Mammary epithelial cell (primary cell): ENCODE measurements at regions not wholly inside any gene's neighbourhood (a gene's known extent, or its start where the extent isn't known, plus 50 kb on each side); places are given as distances from the start of the nearest gene placed in this dataset.

Experiments
- EZH2 ChIP-seq: IDR thresholded peaks from 2 replicates; pipeline ENCODE4 v1.6.1; 2012; ENCODE audit warnings: low read length, inconsistent platforms, borderline replicate concordance
- TF ChIP-seq, protein P1 (sequence below), 2 donors: IDR thresholded peaks in 1 of 2; conservative IDR thresholded peaks in 1 of 2; 2 replicates each; pipeline ENCODE4 v1.5.1; 2011 to 2012; ENCODE audit warnings: inconsistent platforms in 2 of 2, low read length in 2 of 2, mild to moderate bottlenecking in 2 of 2, control low read depth in 1 of 2, low read depth in 1 of 2; ENCODE audit not compliant: insufficient read depth in 1 of 2; ENCODE audit errors: extremely low read depth in 1 of 2

DNA sequence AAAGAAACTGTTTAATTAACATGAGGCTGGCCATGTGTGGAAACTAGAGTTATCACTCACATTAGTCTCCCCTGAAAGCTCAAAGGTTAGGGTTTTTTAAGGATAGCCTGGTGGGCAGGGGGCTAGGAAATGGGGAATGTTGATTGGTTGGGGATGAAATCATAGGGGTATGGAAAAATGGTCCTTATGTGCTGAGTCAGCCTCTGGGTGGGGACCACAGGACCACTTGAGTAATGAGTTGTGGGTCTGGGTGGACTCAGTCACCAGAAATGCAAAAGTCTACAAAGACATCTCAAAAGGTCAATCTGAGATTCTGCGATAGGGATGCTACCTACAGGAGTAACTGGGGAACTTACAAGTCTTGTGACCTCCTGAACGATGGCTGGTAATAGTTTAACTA, 362.8 kb downstream of the DMAC1 start:
- TF ChIP-seq, protein P1, sequence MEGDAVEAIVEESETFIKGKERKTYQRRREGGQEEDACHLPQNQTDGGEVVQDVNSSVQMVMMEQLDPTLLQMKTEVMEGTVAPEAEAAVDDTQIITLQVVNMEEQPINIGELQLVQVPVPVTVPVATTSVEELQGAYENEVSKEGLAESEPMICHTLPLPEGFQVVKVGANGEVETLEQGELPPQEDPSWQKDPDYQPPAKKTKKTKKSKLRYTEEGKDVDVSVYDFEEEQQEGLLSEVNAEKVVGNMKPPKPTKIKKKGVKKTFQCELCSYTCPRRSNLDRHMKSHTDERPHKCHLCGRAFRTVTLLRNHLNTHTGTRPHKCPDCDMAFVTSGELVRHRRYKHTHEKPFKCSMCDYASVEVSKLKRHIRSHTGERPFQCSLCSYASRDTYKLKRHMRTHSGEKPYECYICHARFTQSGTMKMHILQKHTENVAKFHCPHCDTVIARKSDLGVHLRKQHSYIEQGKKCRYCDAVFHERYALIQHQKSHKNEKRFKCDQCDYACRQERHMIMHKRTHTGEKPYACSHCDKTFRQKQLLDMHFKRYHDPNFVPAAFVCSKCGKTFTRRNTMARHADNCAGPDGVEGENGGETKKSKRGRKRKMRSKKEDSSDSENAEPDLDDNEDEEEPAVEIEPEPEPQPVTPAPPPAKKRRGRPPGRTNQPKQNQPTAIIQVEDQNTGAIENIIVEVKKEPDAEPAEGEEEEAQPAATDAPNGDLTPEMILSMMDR (conservative IDR thresholded peaks at IDR 0.05 in 1 of 2, IDR thresholded peaks at IDR 0.05 in 1 of 2; ENCODE audit: extremely low read depth in 1 of 2, insufficient read depth in 1 of 2, low read depth in 1 of 2, low read length in 2 of 2) = no peak
- TF ChIP-seq EZH2 = no peak
